Ishikawa (cell line): ENCODE measurements at regions not wholly inside any gene's neighbourhood (a gene's known extent, or its start where the extent isn't known, plus 50 kb on each side); places are given as distances from the start of the nearest gene placed in this dataset.

Experiments
- CEBPB ChIP-seq: IDR thresholded peaks from 2 replicates; pipeline ENCODE4 v1.6.1; 2012
- EP300 ChIP-seq: IDR thresholded peaks from 2 replicates; pipeline ENCODE4 v1.6.1; 2012; ENCODE audit warnings: borderline replicate concordance
- FOXM1 ChIP-seq: IDR thresholded peaks from 2 replicates; pipeline ENCODE4 v1.6.1; 2012; ENCODE audit warnings: low read depth, borderline replicate concordance
- MAX ChIP-seq: IDR thresholded peaks from 2 replicates; pipeline ENCODE4 v1.6.1; 2012
- NFIC ChIP-seq: IDR thresholded peaks from 2 replicates; pipeline ENCODE4 v1.6.1; 2012
- RAD21 ChIP-seq: IDR thresholded peaks from 2 replicates; pipeline ENCODE4 v1.6.1; 2012; ENCODE audit warnings: low read depth
- REST ChIP-seq: IDR thresholded peaks from 2 replicates; pipeline ENCODE4 v1.6.1; 2012; ENCODE audit warnings: low read depth, mild to moderate bottlenecking
- TAF1 ChIP-seq: IDR thresholded peaks from 2 replicates; pipeline ENCODE4 v1.6.1; 2012; ENCODE audit warnings: low read depth, mild to moderate bottlenecking
- TCF12 ChIP-seq: IDR thresholded peaks from 2 replicates; pipeline ENCODE4 v1.6.1; 2012; ENCODE audit warnings: low read depth
- TEAD4 ChIP-seq: IDR thresholded peaks from 2 replicates; pipeline ENCODE4 v1.6.1; 2012
- USF1 ChIP-seq: IDR thresholded peaks from 2 replicates; pipeline ENCODE4 v1.6.1; 2012
- ZBTB7A ChIP-seq: IDR thresholded peaks from 2 replicates; pipeline ENCODE4 v1.6.1; 2012; ENCODE audit warnings: low read depth

GRCh38 chr5:57315941-57316340 lies 142.1 kb downstream of the GPBP1 start:
- no peak for TF ChIP-seq CEBPB
- no peak for TF ChIP-seq EP300
- no peak for TF ChIP-seq TAF1
- TF ChIP-seq ZBTB7A = no peak
- no peak for TF ChIP-seq TEAD4
- TF ChIP-seq TCF12 = no peak
- TF ChIP-seq USF1 = no peak
- TF ChIP-seq REST = no peak
- TF ChIP-seq FOXM1 = no peak
- TF ChIP-seq MAX = no peak
- no peak for TF ChIP-seq NFIC
- no peak for TF ChIP-seq RAD21
